HepG2 (cell line): ENCODE measurements at regions not wholly inside any gene's neighbourhood (a gene's known extent, or its start where the extent isn't known, plus 50 kb on each side); places are given as distances from the start of the nearest gene placed in this dataset.

ENCODE experiments used
- ATAC-seq: fragments of 200-7000 bp; cut with Tn5 transposase; 3 replicates; pipeline ENCODE4 v1.9.1; 2020; ENCODE audit warnings: mild to moderate bottlenecking, moderate library complexity
- BruUV-seq: library from RNA; stranded (reverse); fragments of 400-500 nt; replicated peaks from 2 replicates; lab custom pipeline; 2021; lab: Mats Ljungman, UMichigan
- CTCF ChIA-PET: fragments of 300-600 bp; formaldehyde crosslinking; extraction: SDS; loops from one replicate; lab custom pipeline; 2021; ENCODE audit warnings: low total read pairs, inconsistent platforms, low intra/inter-chr PET ratio; lab: Yijun Ruan, JAX
- POLR2A ChIA-PET: fragments of 350-600 bp; sonication (Branson Sonifier 250); formaldehyde crosslinking; loops from one replicate; lab custom pipeline; 2020; ENCODE audit warnings: antibody characterized with exemption, inconsistent platforms; lab: Yijun Ruan, JAX
- DNase-seq: peaks from one replicate; pipeline ENCODE4 v3.0.0-alpha.2; 2015; ENCODE audit warnings: low spot score
- FAIRE-seq: peaks from 3 replicates; lab custom pipeline; 2011; peaks lifted over from hg19 to GRCh38; lab: Jason Lieb, UNC
- H2AFZ ChIP-seq: one replicate; pipeline ENCODE4 v1.6.1; 2011; ENCODE audit warnings: low read length, inconsistent platforms
- H3K27ac ChIP-seq: fragments of 300-600 bp; 3 replicates; pipeline ENCODE4 v1.8.0; 2011; ENCODE audit warnings: mixed run types, mild to moderate bottlenecking, mixed read lengths, low read length, inconsistent platforms; ENCODE audit not compliant: insufficient read depth; ENCODE audit errors: extremely low read length
- H3K27me3 ChIP-seq, 2 experiments: fragments of 200-600 bp in 1 of 2; 2 replicates in 1 of 2; 3 replicates in 1 of 2; pipeline versions ENCODE4 v1.6.0 to v1.8.0; 2011; ENCODE audit warnings: low read length in 2 of 2, mild to moderate bottlenecking in 2 of 2, moderate library complexity in 2 of 2, inconsistent platforms in 1 of 2; ENCODE audit not compliant: insufficient read depth in 2 of 2, control insufficient read depth in 1 of 2
- H3K36me3 ChIP-seq, 2 experiments: fragments of 200-600 bp in 1 of 2; replicated peaks in 1 of 2; 2 replicates in 1 of 2; 3 replicates in 1 of 2; pipeline versions ENCODE4 v1.5.1 to v1.8.0; 2011; ENCODE audit warnings: low read length in 2 of 2, inconsistent platforms in 1 of 2; ENCODE audit not compliant: insufficient read depth in 2 of 2, control insufficient read depth in 1 of 2
- H3K4me1 ChIP-seq: 2 replicates; pipeline ENCODE4 v1.5.1; 2012; ENCODE audit warnings: low read length, inconsistent platforms; ENCODE audit not compliant: insufficient read depth
- H3K4me2 ChIP-seq: 2 replicates; pipeline ENCODE4 v1.6.0; 2011; ENCODE audit warnings: low read depth, low read length, inconsistent platforms
- H3K4me3 ChIP-seq, 3 experiments: fragments of 200-600 bp in 1 of 3; sonication (generic), shearing (Covaris generic) in 1 of 3; replicated peaks in 1 of 3; 2 replicates each; pipeline ENCODE4 v1.5.1; 2011 to 2016; ENCODE audit warnings: low read length in 3 of 3, inconsistent platforms in 2 of 3, low read depth in 2 of 3, mild to moderate bottlenecking in 2 of 3, control low read depth in 1 of 3, mixed read lengths in 1 of 3; ENCODE audit not compliant: insufficient read depth in 1 of 3
- H3K79me2 ChIP-seq: one replicate; pipeline ENCODE4 v1.6.1; 2011; ENCODE audit warnings: low read length, inconsistent platforms; ENCODE audit not compliant: insufficient read depth
- H3K9ac ChIP-seq: 2 replicates; pipeline ENCODE4 v1.6.0; 2011; ENCODE audit warnings: mild to moderate bottlenecking, low read depth, low read length, inconsistent platforms; ENCODE audit not compliant: insufficient read depth
- H3K9me3 ChIP-seq: 2 replicates; pipeline ENCODE4 v1.5.1; 2012; ENCODE audit warnings: mild to moderate bottlenecking, low read length
- H4K20me1 ChIP-seq: 2 replicates; pipeline ENCODE4 v1.6.0; 2011; ENCODE audit warnings: inconsistent platforms, mild to moderate bottlenecking, low read length, moderate library complexity; ENCODE audit not compliant: insufficient read depth
- ISX ChIP-seq: sonication (generic); formaldehyde crosslinking; conservative IDR thresholded peaks from 2 replicates; pipeline ENCODE4 v1.5.0; 2020; ENCODE audit warnings: missing genetic modification reagents
- JARID2 ChIP-seq: sonication (generic); formaldehyde crosslinking; IDR thresholded peaks from 2 replicates; pipeline ENCODE4 v1.8.1; 2023; ENCODE audit warnings: missing genetic modification reagents, inconsistent platforms; ENCODE audit not compliant: insufficient replicate concordance
- RAD51 ChIP-seq: fragments of 450-650 bp; IDR thresholded peaks from 2 replicates; pipeline ENCODE4 v1.6.1; 2016; ENCODE audit warnings: borderline replicate concordance
- WGBS: methylation state at CpG from one replicate; pipeline ENCODE4 v1.1.6; 2017; ENCODE audit warnings: low lambda C conversion rate; 5-methylcytosine and 5-hydroxymethylcytosine counted together
- in situ Hi-C: cut with HindIII; loops from 2 replicates; pipeline ENCODE4 v1.10.0; 2017; ENCODE audit warnings: low pct_unique_long_range_greater_than_20kb; ENCODE audit not compliant: extremely low pct_ligation_motif_present
- intact Hi-C: fragments of 100-400 bp; cut with micrococcal nuclease; formaldehyde crosslinking; loops from one replicate; pipeline ENCODE4 v1.10.0; 2022; ENCODE audit not compliant: unreplicated experiment

- Histone ChIP-seq H2AFZ (no peak overlapping the region), H4K20me1 (no peaks in the 10 kb centered on the region), H3K9ac (no peak overlapping the region), H3K4me1 (no peaks in the 10 kb centered on the region), H3K27ac (no peak overlapping the region), H3K27me3 (no peaks in the 10 kb centered on the region), H3K9me3 (peaks cover 91% of the 10 kb centered on the region), H3K4me3 (no peak overlapping the region), H3K79me2 (no peaks in the 10 kb centered on the region), H3K4me2 (no peak overlapping the region), H3K36me3 (no peaks in the 10 kb centered on the region)
- intact Hi-C loops (no loop called here), in situ Hi-C loops (no loop called here)
- no peak for TF ChIP-seq ISX (CRISPR knock-in tag)
- WGBS: 7% methylated on average over 2 of the region's 2 CpGs
- no TSS peak for BruUV-seq
- no peak for FAIRE-seq
- DNase-seq: no peak
- ChIA-PET CTCF (no interaction called here), POLR2A (no interaction called here)
- ATAC-seq: no peak
Observed at GRCh38 chr18:43777636-43778304, 500.5 kb upstream of the SYT4 start.

GRCh38 chr18:43780782-43781340, 503.6 kb upstream of the SYT4 start:
- Histone ChIP-seq H3K36me3 (no peaks in the 10 kb centered on the region), H4K20me1 (no peaks in the 10 kb centered on the region), H2AFZ (no peak overlapping the region), H3K27ac (no peak overlapping the region), H3K4me1 (no peaks in the 10 kb centered on the region), H3K4me3 (no peak overlapping the region), H3K79me2 (no peaks in the 10 kb centered on the region), H3K9me3 (peaks cover 69% of the 10 kb centered on the region), H3K9ac (no peak overlapping the region), H3K4me2 (no peak overlapping the region), H3K27me3 (no peaks in the 10 kb centered on the region)
- ChIA-PET POLR2A (no interaction called here), CTCF (no interaction called here)
- WGBS: 0% methylated on average over 2 of the region's 2 CpGs
- no peak for FAIRE-seq
- no peak for ATAC-seq
- in situ Hi-C loops (no loop called here), intact Hi-C loops (no loop called here)
- BruUV-seq: no TSS peak
- no peak for DNase-seq
- TF ChIP-seq RAD51 (peak; percentile 82), JARID2 (CRISPR knock-in tag) (no peak)
